Upper lobe of left lung (tissue), 6 donors: ENCODE measurements at regions not wholly inside any gene's neighbourhood (a gene's known extent, or its start where the extent isn't known, plus 50 kb on each side); places are given as distances from the start of the nearest gene placed in this dataset.

ENCODE experiments used
- ATAC-seq, 2 donors: fragments of 200-7000 bp; cut with Tn5 transposase; one replicate each; pipeline ENCODE4 v1.9.1; 2022; ENCODE audit warnings: mild to moderate bottlenecking in 2 of 2, moderate library complexity in 2 of 2; ENCODE audit not compliant: low FRiP score in 2 of 2
- DNase-seq, 2 donors: peaks; one replicate each; pipeline ENCODE4 v3.0.0-alpha.2; 2019 to 2020
- H3K27ac ChIP-seq, 4 donors: fragments of 200-600 bp; sonication (generic); one replicate each; pipeline ENCODE4 v1.5.1; 2016 to 2019
- H3K27me3 ChIP-seq, 4 donors: fragments of 200-600 bp; sonication (generic); one replicate each; pipeline ENCODE4 v1.5.1; 2017 to 2019
- H3K36me3 ChIP-seq, 4 donors: fragments of 200-600 bp; sonication (generic); one replicate each; pipeline ENCODE4 v1.5.1; 2016 to 2019
- H3K4me1 ChIP-seq, 4 donors: fragments of 200-600 bp; sonication (generic); one replicate each; pipeline ENCODE4 v1.5.1; 2018 to 2019
- H3K4me3 ChIP-seq, 4 donors: fragments of 200-600 bp; sonication (generic); one replicate each; pipeline ENCODE4 v1.5.1; 2017 to 2019; ENCODE audit warnings: mild to moderate bottlenecking in 2 of 4, moderate library complexity in 1 of 4
- H3K9me3 ChIP-seq, 4 donors: fragments of 200-600 bp; sonication (generic); one replicate each; pipeline ENCODE4 v1.5.1; 2018 to 2019
- EP300 ChIP-seq, 4 donors: sonication (generic); formaldehyde crosslinking; IDR thresholded peaks; one replicate each; pipeline ENCODE4 v1.5.1; 2017; ENCODE audit warnings: antibody characterized with exemption in 4 of 4, control low read depth in 2 of 4
- POLR2A ChIP-seq, 4 donors: fragments of 450-650 bp; IDR thresholded peaks; one replicate each; pipeline ENCODE4 v1.5.1; 2016 to 2017; ENCODE audit warnings: antibody characterized with exemption in 4 of 4, mild to moderate bottlenecking in 2 of 4
- POLR2AphosphoS5 ChIP-seq, 2 donors: sonication (generic); formaldehyde crosslinking; IDR thresholded peaks; one replicate each; pipeline ENCODE4 v1.5.1; 2017; ENCODE audit warnings: antibody characterized with exemption in 2 of 2
- WGBS, 2 donors: methylation state at CpG; one replicate each; pipeline ENCODE4 v1.1.5; 2017 to 2018; 5-methylcytosine and 5-hydroxymethylcytosine counted together
- TF ChIP-seq, protein P1 (sequence below), 6 experiments: fragments of 450-650 bp in 4 of 6; fragments of 200-600 bp in 2 of 6; sonication (generic) in 2 of 6; IDR thresholded peaks; one replicate each; pipeline ENCODE4 v1.5.1; 2016 to 2019; ENCODE audit warnings: antibody characterized with exemption in 6 of 6
- donor health status: DM: no; HTN: no; CAD: no; lungs with moderate emphysema.
- donor health status: DM: no; HTN: yes; CAD: no; lungs with severe emphysema.

GRCh38 chr18:44245019-44245418 lies 435.7 kb upstream of the SETBP1 start:
- TF ChIP-seq POLR2A (IDR thresholded peaks at IDR 0.05) = no peak
- TF ChIP-seq, protein P1, sequence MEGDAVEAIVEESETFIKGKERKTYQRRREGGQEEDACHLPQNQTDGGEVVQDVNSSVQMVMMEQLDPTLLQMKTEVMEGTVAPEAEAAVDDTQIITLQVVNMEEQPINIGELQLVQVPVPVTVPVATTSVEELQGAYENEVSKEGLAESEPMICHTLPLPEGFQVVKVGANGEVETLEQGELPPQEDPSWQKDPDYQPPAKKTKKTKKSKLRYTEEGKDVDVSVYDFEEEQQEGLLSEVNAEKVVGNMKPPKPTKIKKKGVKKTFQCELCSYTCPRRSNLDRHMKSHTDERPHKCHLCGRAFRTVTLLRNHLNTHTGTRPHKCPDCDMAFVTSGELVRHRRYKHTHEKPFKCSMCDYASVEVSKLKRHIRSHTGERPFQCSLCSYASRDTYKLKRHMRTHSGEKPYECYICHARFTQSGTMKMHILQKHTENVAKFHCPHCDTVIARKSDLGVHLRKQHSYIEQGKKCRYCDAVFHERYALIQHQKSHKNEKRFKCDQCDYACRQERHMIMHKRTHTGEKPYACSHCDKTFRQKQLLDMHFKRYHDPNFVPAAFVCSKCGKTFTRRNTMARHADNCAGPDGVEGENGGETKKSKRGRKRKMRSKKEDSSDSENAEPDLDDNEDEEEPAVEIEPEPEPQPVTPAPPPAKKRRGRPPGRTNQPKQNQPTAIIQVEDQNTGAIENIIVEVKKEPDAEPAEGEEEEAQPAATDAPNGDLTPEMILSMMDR (IDR thresholded peaks at IDR 0.05) = no peak
- TF ChIP-seq POLR2AphosphoS5 (IDR thresholded peaks at IDR 0.05) = no peak
- no peak for TF ChIP-seq EP300 (IDR thresholded peaks at IDR 0.05)
- WGBS, 2 donors = 77 to 86% methylated on average over 3 of the region's 3 CpGs
- no peak for ATAC-seq
- no peak for DNase-seq
- Histone ChIP-seq H3K4me3 (no peak overlapping the region), H3K4me1 (no peaks in the 10 kb centered on the region), H3K27me3 (no peaks in the 10 kb centered on the region), H3K27ac (no peak overlapping the region), H3K9me3 (no peaks in the 10 kb centered on the region), H3K36me3 (no peaks in the 10 kb centered on the region)

GRCh38 chr18:44246001-44246400 lies 434.7 kb upstream of the SETBP1 start:
- no peak for ATAC-seq
- no peak for DNase-seq
- H3K27me3 ChIP-seq = no peaks in the 10 kb centered on the region
- H3K27ac ChIP-seq = no peak overlapping the region
- H3K9me3 ChIP-seq = no peaks in the 10 kb centered on the region
- H3K4me3 ChIP-seq = no peak overlapping the region
- TF ChIP-seq, protein P1 (IDR thresholded peaks at IDR 0.05) = no peak
- TF ChIP-seq POLR2A (IDR thresholded peaks at IDR 0.05) (no peak), EP300 (IDR thresholded peaks at IDR 0.05) (no peak), POLR2AphosphoS5 (IDR thresholded peaks at IDR 0.05) (no peak)
- no peaks in the 10 kb centered on the region for H3K4me1 ChIP-seq
- 76 to 87% methylated on average over 2 of the region's 2 CpGs for WGBS, 2 donors
- no peaks in the 10 kb centered on the region for H3K36me3 ChIP-seq

- Histone ChIP-seq H3K9me3 (peaks cover 0 to 11% (median 9%) of the 10 kb centered on the region in 4 donors), H3K4me3 (no peak overlapping the region), H3K4me1 (no peaks in the 10 kb centered on the region), H3K27ac (no peak overlapping the region), H3K27me3 (no peaks in the 10 kb centered on the region), H3K36me3 (no peaks in the 10 kb centered on the region)
- TF ChIP-seq POLR2AphosphoS5 (IDR thresholded peaks at IDR 0.05) (no peak), EP300 (IDR thresholded peaks at IDR 0.05) (no peak), POLR2A (IDR thresholded peaks at IDR 0.05) (no peak)
- TF ChIP-seq, protein P1 (IDR thresholded peaks at IDR 0.05) = no peak
- ATAC-seq (no peak), DNase-seq (no peak)
Observed at GRCh38 chr18:44258086-44258485, 422.6 kb upstream of the SETBP1 start.

- Histone ChIP-seq H3K4me3 (no peak overlapping the region), H3K36me3 (no peaks in the 10 kb centered on the region), H3K4me1 (no peaks in the 10 kb centered on the region), H3K9me3 (peaks cover 0 to 12% (median 10%) of the 10 kb centered on the region in 4 donors), H3K27ac (no peak overlapping the region), H3K27me3 (no peaks in the 10 kb centered on the region)
- no peak for TF ChIP-seq POLR2A (IDR thresholded peaks at IDR 0.05)
- TF ChIP-seq EP300 (IDR thresholded peaks at IDR 0.05) = no peak
- TF ChIP-seq, protein P1 (IDR thresholded peaks at IDR 0.05) = no peak
- no peak for TF ChIP-seq POLR2AphosphoS5 (IDR thresholded peaks at IDR 0.05)
- DNase-seq (no peak), ATAC-seq (no peak)
Observed at GRCh38 chr18:44258576-44258975, 422.1 kb upstream of the SETBP1 start.

- WGBS, 2 donors = 91% methylated on average over 3 of the region's 3 CpGs
- no peak overlapping the region for H3K27ac ChIP-seq
- no peak overlapping the region for H3K4me3 ChIP-seq
- TF ChIP-seq POLR2AphosphoS5 (IDR thresholded peaks at IDR 0.05) = no peak
- no peak for TF ChIP-seq POLR2A (IDR thresholded peaks at IDR 0.05)
- H3K27me3 ChIP-seq = no peaks in the 10 kb centered on the region
- H3K36me3 ChIP-seq = no peaks in the 10 kb centered on the region
- ATAC-seq = no peak
- H3K4me1 ChIP-seq = no peaks in the 10 kb centered on the region
- no peak for DNase-seq
- peaks cover 0 to 12% (median 10%) of the 10 kb centered on the region in 4 donors for H3K9me3 ChIP-seq
Observed at GRCh38 chr18:44259610-44260009, 421.1 kb upstream of the SETBP1 start.
